Activated CD4-positive, alpha-beta T cell treated with anti-CD3 and anti-CD28 coated beads for 48 hours (primary cell): ENCODE measurements at regions not wholly inside any gene's neighbourhood (a gene's known extent, or its start where the extent isn't known, plus 50 kb on each side); places are given as distances from the start of the nearest gene placed in this dataset.
"Not testable (repeated sequence)": the region's sequence is repeated elsewhere in the genome, so short reads cannot be mapped to it uniquely, and the experiment has no call there.

ENCODE experiments used
- DNase-seq: peaks from one replicate; pipeline ENCODE4 v3.0.0-alpha.2; 2020

GRCh38 chr9:36521148-36521547 is 51.5 kb upstream of the MELK start:
- DNase-seq: no peak

GRCh38 chr9:36517131-36517530 is 55.6 kb upstream of the MELK start:
- no peak for DNase-seq

- DNase-seq: peak; percentile 34
Measured at GRCh38 chr9:36504156-36504555, 68.5 kb upstream of the MELK start.

- no peak for DNase-seq
Measured at GRCh38 chr9:36503172-36504088, 69.3 kb upstream of the MELK start.

GRCh38 chr9:36501727-36502126 is 71.0 kb upstream of the MELK start:
- no peak for DNase-seq

- not testable (repeated sequence) for DNase-seq
Measured at GRCh38 chr9:36500931-36501330, 71.8 kb upstream of the MELK start.

- DNase-seq: no peak
Measured at GRCh38 chr9:36499174-36499890, 73.4 kb upstream of the MELK start.

- peak; percentile 50 for DNase-seq
Measured at GRCh38 chr9:36493564-36493963, 79.1 kb upstream of the MELK start.

GRCh38 chr9:36492865-36493264 is 79.8 kb upstream of the MELK start:
- DNase-seq: no peak

- DNase-seq: no peak
Measured at GRCh38 chr9:36489453-36489852, 83.2 kb upstream of the MELK start.

- peak; percentile 31 for DNase-seq
Measured at GRCh38 chr9:36488389-36488756, 84.3 kb upstream of the MELK start.

GRCh38 chr9:36487482-36488388 is 85.0 kb upstream of the MELK start:
- peak; percentile 91 for DNase-seq

GRCh38 chr9:36486933-36487481 is 85.7 kb upstream of the MELK start:
- peak; percentile 70 for DNase-seq

GRCh38 chr9:36486329-36486932 is 86.3 kb upstream of the MELK start:
- DNase-seq: peak; percentile 28

GRCh38 chr9:36485647-36486328 is 85.7 kb upstream of the RNF38 start:
- DNase-seq: no peak

- DNase-seq: no peak
Measured at GRCh38 chr9:36484124-36484523, 84.1 kb upstream of the RNF38 start.

GRCh38 chr9:36479101-36479500 is 79.0 kb upstream of the RNF38 start:
- DNase-seq: no peak

- no peak for DNase-seq
Measured at GRCh38 chr9:36471359-36471758, 71.3 kb upstream of the RNF38 start.

- peak; percentile 71 for DNase-seq
Measured at GRCh38 chr9:36470643-36471290, 70.7 kb upstream of the RNF38 start.

- DNase-seq: no peak
Measured at GRCh38 chr9:36463467-36463866, 63.4 kb upstream of the RNF38 start.

- DNase-seq: no peak
Measured at GRCh38 chr9:36462245-36462644, 62.2 kb upstream of the RNF38 start.
